ENCODE measurements at regions not wholly inside any gene's neighbourhood (a gene's known extent, or its start where the extent isn't known, plus 50 kb on each side); places are given as distances from the start of the nearest gene placed in this dataset.

DNA sequence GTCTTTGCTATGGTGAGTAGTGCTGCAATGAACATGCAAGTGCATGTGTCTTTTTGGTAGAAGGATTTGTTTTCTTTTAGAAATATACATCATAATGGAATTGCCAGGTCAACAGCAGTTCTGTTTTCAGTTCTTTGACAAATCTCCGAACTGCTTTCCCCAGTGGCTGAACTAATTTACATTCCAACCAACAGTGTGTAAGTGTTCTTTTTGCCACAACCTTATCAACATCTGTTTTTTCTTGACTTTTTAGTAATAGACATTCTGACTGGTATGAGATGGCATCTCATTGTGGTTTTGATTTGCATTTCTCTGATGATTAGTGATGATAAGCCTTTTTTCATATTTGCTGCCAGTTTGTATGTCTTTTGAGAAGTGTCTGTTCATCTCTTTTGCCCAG lies 406.3 kb downstream of the DTHD1 start:
- TF ChIP-seq POLR2A (IDR thresholded peaks at IDR 0.05; ENCODE audit: low read length) (no peak), GATA1 (IDR thresholded peaks at IDR 0.05; ENCODE audit: low read depth, low read length) (no peak)
